AG08396 (cell line): ENCODE measurements at regions not wholly inside any gene's neighbourhood (a gene's known extent, or its start where the extent isn't known, plus 50 kb on each side); places are given as distances from the start of the nearest gene placed in this dataset.
"Not testable (repeated sequence)": the region's sequence is repeated elsewhere in the genome, so short reads cannot be mapped to it uniquely, and the experiment has no call there.

ENCODE experiments used
- DNase-seq: peaks from one replicate; pipeline ENCODE4 v3.0.0; 2012; ENCODE audit warnings: low spot score, mixed read lengths

- not testable (repeated sequence) for DNase-seq
These were observed 447.3 kb upstream of the RAB6C start for GRCh38 chr2:129532158-129532557.

- no peak for DNase-seq
These were observed 430.6 kb upstream of the RAB6C start for GRCh38 chr2:129548880-129549279.

- no peak for DNase-seq
These were observed 428.9 kb upstream of the RAB6C start for GRCh38 chr2:129550536-129550935.

GRCh38 chr2:129554373-129554772, 425.1 kb upstream of the RAB6C start:
- DNase-seq: no peak

GRCh38 chr2:129559101-129559500, 420.4 kb upstream of the RAB6C start:
- no peak for DNase-seq

- no peak for DNase-seq
These were observed 413.8 kb upstream of the RAB6C start for GRCh38 chr2:129565551-129566109.

GRCh38 chr2:129570812-129571211, 408.7 kb upstream of the RAB6C start:
- DNase-seq: not testable (repeated sequence)

- DNase-seq: no peak
These were observed 404.0 kb upstream of the RAB6C start for GRCh38 chr2:129575431-129575830.

GRCh38 chr2:129575880-129576279, 403.6 kb upstream of the RAB6C start:
- DNase-seq: no peak

- no peak for DNase-seq
These were observed 399.5 kb upstream of the RAB6C start for GRCh38 chr2:129580001-129580400.

- no peak for DNase-seq
These were observed 393.7 kb upstream of the RAB6C start for GRCh38 chr2:129585760-129586159.

GRCh38 chr2:129587426-129588064, 391.9 kb upstream of the RAB6C start:
- no peak for DNase-seq

GRCh38 chr2:129604560-129604959, 374.9 kb upstream of the RAB6C start:
- DNase-seq: no peak

- DNase-seq: no peak
These were observed 373.8 kb upstream of the RAB6C start for GRCh38 chr2:129605646-129606045.

GRCh38 chr2:129606496-129607270, 372.8 kb upstream of the RAB6C start:
- no peak for DNase-seq

- DNase-seq: no peak
These were observed 370.2 kb upstream of the RAB6C start for GRCh38 chr2:129609224-129609623.

- no peak for DNase-seq
These were observed 368.7 kb upstream of the RAB6C start for GRCh38 chr2:129610766-129611165.

- no peak for DNase-seq
These were observed 368.0 kb upstream of the RAB6C start for GRCh38 chr2:129611471-129611870.

- DNase-seq: no peak
These were observed 360.0 kb upstream of the RAB6C start for GRCh38 chr2:129619471-129619870.

- no peak for DNase-seq
These were observed 359.1 kb upstream of the RAB6C start for GRCh38 chr2:129620411-129620810.

GRCh38 chr2:129623783-129624182, 355.7 kb upstream of the RAB6C start:
- DNase-seq: no peak

- DNase-seq: no peak
These were observed 352.0 kb upstream of the RAB6C start for GRCh38 chr2:129627437-129627836.

GRCh38 chr2:129636692-129637091, 342.8 kb upstream of the RAB6C start:
- DNase-seq: no peak
